ENCODE measurements at regions not wholly inside any gene's neighbourhood (a gene's known extent, or its start where the extent isn't known, plus 50 kb on each side); places are given as distances from the start of the nearest gene placed in this dataset.

- TF ChIP-seq CTCF (IDR thresholded peaks at IDR 0.05; ENCODE audit: low read depth, low read length) (no peak), EZH2phosphoT487 (IDR thresholded peaks at IDR 0.05; ENCODE audit: low read depth) (no peak)
These were observed 358.2 kb downstream of the RPS6KC1 start for GRCh38 chr1:213409208-213409631.
